Mammary epithelial cell (primary cell): ENCODE measurements at regions not wholly inside any gene's neighbourhood (a gene's known extent, or its start where the extent isn't known, plus 50 kb on each side); places are given as distances from the start of the nearest gene placed in this dataset.

Experiments used
- CTCF ChIP-seq, 2 donors: IDR thresholded peaks in 1 of 2; conservative IDR thresholded peaks in 1 of 2; 2 replicates each; pipeline ENCODE4 v1.5.1; 2011 to 2012; ENCODE audit warnings: inconsistent platforms in 2 of 2, low read length in 2 of 2, mild to moderate bottlenecking in 2 of 2, control low read depth in 1 of 2, low read depth in 1 of 2; ENCODE audit not compliant: insufficient read depth in 1 of 2; ENCODE audit errors: extremely low read depth in 1 of 2
- EZH2 ChIP-seq: IDR thresholded peaks from 2 replicates; pipeline ENCODE4 v1.6.1; 2012; ENCODE audit warnings: low read length, inconsistent platforms, borderline replicate concordance

DNA sequence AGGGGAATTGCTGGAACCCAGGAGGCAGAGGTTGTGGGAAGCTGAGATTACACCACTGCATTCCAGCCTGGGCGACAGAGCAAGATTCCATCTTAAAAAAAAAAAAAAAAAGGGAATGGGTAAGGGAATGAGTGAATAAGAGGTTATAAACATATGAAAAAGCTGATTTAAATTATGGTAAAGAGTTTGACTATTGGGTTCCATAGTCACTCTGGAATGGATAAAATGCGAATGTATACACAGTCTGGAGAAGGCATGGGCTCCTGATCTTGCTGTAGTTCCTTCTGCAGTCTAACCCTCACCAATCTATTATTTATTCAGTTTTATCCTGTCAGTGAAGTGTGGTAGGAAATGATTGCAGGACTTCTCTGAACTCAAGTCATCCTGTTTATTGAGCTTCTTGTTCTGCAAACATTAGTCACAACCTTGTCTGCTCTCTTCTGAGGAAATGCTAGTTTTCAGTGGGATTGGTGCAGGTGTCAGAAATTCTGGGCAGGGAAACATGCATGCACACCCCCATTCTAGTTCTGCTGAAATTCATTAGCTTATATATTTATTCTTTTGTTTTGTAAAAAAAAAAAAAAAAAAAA, 190.9 kb upstream of the CFAP20DC start:
- no peak for TF ChIP-seq CTCF (conservative IDR thresholded peaks at IDR 0.05 in 1 of 2, IDR thresholded peaks at IDR 0.05 in 1 of 2; ENCODE audit: extremely low read depth in 1 of 2, insufficient read depth in 1 of 2, low read depth in 1 of 2, low read length in 2 of 2)
- TF ChIP-seq EZH2 = no peak
